ENCODE measurements at regions not wholly inside any gene's neighbourhood (a gene's known extent, or its start where the extent isn't known, plus 50 kb on each side); places are given as distances from the start of the nearest gene placed in this dataset.

DNA sequence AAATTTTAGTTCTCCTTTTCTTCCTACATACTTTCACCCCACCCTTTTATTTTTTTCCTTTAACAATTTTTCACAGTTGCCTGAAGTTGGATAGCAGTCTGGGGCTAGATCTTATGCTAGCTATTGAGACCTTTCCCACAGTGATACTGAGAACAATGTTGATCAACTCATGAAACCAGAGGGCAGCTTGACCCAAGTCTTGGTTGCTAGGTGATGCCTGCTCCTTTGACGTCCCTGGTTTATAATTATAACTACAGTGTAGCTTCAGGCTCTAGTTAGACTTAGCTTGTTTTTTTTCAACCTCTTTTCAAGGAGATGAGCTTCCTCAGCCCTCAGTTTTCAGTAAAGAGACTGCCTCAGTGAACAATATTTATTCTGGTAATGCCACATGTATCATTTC, 648.5 kb downstream of the IRS1 start:
- Mint-ChIP-seq H3K27me3 (ENCODE audit: unreplicated experiment) (no peaks in the 10 kb centered on the region), H3K4me1 (ENCODE audit: unreplicated experiment) (peaks cover 16% of the 10 kb centered on the region), H3K27ac (ENCODE audit: unreplicated experiment) (no peak overlapping the region), H3K36me3 (ENCODE audit: unreplicated experiment) (no peaks in the 10 kb centered on the region), H3K9me3 (ENCODE audit: unreplicated experiment) (no peaks in the 10 kb centered on the region), H3K4me3 (ENCODE audit: unreplicated experiment) (no peak overlapping the region)
- DNase-seq (ENCODE audit: extremely low spot score, unreplicated experiment), result no peak
- TF ChIP-seq, protein P1, sequence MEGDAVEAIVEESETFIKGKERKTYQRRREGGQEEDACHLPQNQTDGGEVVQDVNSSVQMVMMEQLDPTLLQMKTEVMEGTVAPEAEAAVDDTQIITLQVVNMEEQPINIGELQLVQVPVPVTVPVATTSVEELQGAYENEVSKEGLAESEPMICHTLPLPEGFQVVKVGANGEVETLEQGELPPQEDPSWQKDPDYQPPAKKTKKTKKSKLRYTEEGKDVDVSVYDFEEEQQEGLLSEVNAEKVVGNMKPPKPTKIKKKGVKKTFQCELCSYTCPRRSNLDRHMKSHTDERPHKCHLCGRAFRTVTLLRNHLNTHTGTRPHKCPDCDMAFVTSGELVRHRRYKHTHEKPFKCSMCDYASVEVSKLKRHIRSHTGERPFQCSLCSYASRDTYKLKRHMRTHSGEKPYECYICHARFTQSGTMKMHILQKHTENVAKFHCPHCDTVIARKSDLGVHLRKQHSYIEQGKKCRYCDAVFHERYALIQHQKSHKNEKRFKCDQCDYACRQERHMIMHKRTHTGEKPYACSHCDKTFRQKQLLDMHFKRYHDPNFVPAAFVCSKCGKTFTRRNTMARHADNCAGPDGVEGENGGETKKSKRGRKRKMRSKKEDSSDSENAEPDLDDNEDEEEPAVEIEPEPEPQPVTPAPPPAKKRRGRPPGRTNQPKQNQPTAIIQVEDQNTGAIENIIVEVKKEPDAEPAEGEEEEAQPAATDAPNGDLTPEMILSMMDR (IDR thresholded peaks at IDR 0.05), result no peak

DNA sequence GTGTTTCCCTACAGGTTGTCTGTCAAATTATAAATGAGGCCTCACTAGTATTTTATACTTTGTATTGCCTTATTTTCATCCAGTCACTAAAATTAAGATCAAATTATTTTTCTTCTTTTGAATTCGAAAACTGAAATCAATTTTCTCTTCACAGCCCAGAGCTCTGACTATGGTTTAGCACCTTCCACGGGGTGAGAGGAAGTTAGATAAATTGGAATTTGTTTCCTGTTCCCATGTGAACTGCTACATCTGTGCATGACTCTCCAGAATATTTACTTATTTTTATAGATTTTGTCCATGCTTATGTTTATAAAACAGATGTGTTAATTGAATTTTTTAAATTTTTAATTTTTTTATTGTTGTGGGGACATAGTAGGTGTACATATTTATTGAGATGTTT, 656.5 kb downstream of the IRS1 start:
- Mint-ChIP-seq H3K27me3 (ENCODE audit: unreplicated experiment) (no peaks in the 10 kb centered on the region), H3K27ac (ENCODE audit: unreplicated experiment) (no peak overlapping the region)

DNA sequence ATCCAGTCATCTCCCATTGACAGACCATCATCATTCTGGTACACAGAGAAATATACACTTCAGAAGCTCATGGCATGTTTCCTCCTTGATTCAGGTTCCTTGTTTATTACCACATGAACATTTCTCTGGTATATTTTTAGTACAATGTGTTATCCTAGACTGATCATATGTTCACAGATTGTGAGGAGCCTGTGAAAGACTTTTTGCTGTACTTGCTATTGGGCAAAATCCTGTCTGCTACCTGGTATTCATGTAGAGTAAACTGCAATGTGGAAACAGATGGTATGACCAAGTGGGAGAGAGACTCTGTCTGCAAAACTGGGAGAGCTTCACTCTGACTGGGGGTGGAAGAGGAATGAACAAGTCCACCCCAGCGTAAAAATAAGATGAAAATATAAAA, 657.2 kb downstream of the IRS1 start:
- H3K36me3 Mint-ChIP-seq (ENCODE audit: unreplicated experiment), result no peaks in the 10 kb centered on the region
- H3K27ac Mint-ChIP-seq (ENCODE audit: unreplicated experiment), result no peak overlapping the region
- no peaks in the 10 kb centered on the region for H3K27me3 Mint-ChIP-seq (ENCODE audit: unreplicated experiment)
- H3K9me3 Mint-ChIP-seq (ENCODE audit: unreplicated experiment), result no peaks in the 10 kb centered on the region
- no peak for DNase-seq (ENCODE audit: extremely low spot score, unreplicated experiment)
- no peak overlapping the region for H3K4me3 Mint-ChIP-seq (ENCODE audit: unreplicated experiment)
- no peaks in the 10 kb centered on the region for H3K4me1 Mint-ChIP-seq (ENCODE audit: unreplicated experiment)
- TF ChIP-seq, protein P1 (IDR thresholded peaks at IDR 0.05), result no peak

More for the DNA sequence above, 656.5 kb downstream of the IRS1 start:
- TF ChIP-seq, protein P1 (IDR thresholded peaks at IDR 0.05), result no peak
- Mint-ChIP-seq H3K4me3 (ENCODE audit: unreplicated experiment) (no peak overlapping the region), H3K4me1 (ENCODE audit: unreplicated experiment) (no peaks in the 10 kb centered on the region), H3K36me3 (ENCODE audit: unreplicated experiment) (no peaks in the 10 kb centered on the region), H3K9me3 (ENCODE audit: unreplicated experiment) (no peaks in the 10 kb centered on the region)
- no peak for DNase-seq (ENCODE audit: extremely low spot score, unreplicated experiment)

DNA sequence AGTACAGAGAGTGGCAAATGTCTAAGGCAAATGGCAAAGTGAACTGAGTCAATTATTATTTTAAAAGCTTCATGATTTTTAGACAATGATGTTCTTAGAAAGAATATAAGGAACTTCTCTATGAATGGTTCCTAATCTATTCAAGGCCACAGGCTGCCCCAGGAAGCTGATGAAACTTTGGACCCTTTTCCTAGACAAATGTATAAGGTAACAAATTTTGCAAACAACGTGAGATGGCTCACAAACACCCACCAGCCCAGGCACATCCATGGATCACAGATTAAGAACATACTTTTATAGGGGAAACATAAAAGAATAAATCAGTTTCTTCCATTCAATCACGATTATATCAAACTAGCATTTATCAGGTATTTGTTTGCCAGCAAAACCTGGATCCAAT, 659.0 kb downstream of the IRS1 start:
- no peaks in the 10 kb centered on the region for H3K9me3 Mint-ChIP-seq (ENCODE audit: unreplicated experiment)
- no peaks in the 10 kb centered on the region for H3K36me3 Mint-ChIP-seq (ENCODE audit: unreplicated experiment)
- no peak overlapping the region for H3K4me3 Mint-ChIP-seq (ENCODE audit: unreplicated experiment)
- no peak for DNase-seq (ENCODE audit: extremely low spot score, unreplicated experiment)
- no peaks in the 10 kb centered on the region for H3K4me1 Mint-ChIP-seq (ENCODE audit: unreplicated experiment)
- no peaks in the 10 kb centered on the region for H3K27me3 Mint-ChIP-seq (ENCODE audit: unreplicated experiment)
- no peak overlapping the region for H3K27ac Mint-ChIP-seq (ENCODE audit: unreplicated experiment)
- TF ChIP-seq, protein P1 (IDR thresholded peaks at IDR 0.05), result no peak

DNA sequence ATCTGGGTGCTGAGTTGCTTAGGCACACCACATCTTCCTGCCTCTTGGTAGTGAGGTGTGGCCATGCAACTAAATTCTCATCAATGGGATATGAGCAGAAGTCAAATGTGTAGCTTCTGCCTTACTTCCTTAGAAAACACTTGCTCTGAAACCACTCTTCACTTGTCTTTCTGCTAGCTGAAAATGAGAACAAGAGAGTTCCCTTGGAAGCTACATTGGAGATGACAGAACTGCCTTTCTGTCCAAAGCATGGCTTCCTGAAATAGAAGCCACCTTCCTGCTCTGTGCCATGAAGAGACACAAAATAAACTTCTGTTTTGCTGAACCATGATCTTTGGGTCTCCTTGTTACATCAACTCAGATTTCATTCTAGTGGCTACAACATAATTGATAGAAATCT, 659.9 kb downstream of the IRS1 start:
- no peaks in the 10 kb centered on the region for H3K9me3 Mint-ChIP-seq (ENCODE audit: unreplicated experiment)
- no peaks in the 10 kb centered on the region for H3K36me3 Mint-ChIP-seq (ENCODE audit: unreplicated experiment)
- H3K27me3 Mint-ChIP-seq (ENCODE audit: unreplicated experiment), result no peaks in the 10 kb centered on the region
- TF ChIP-seq, protein P1 (IDR thresholded peaks at IDR 0.05), result no peak
- no peaks in the 10 kb centered on the region for H3K4me1 Mint-ChIP-seq (ENCODE audit: unreplicated experiment)
- DNase-seq (ENCODE audit: extremely low spot score, unreplicated experiment), result no peak
- no peak overlapping the region for H3K4me3 Mint-ChIP-seq (ENCODE audit: unreplicated experiment)
- H3K27ac Mint-ChIP-seq (ENCODE audit: unreplicated experiment), result no peak overlapping the region

All from osteocyte (in vitro differentiated cells).